Thymus (tissue), 11 donors: ENCODE measurements at regions not wholly inside any gene's neighbourhood (a gene's known extent, or its start where the extent isn't known, plus 50 kb on each side); places are given as distances from the start of the nearest gene placed in this dataset.

Experiments
- DNase-seq, 9 donors: peaks; one replicate each; pipeline ENCODE4 v3.0.0-alpha.2; 2013; ENCODE audit warnings: low spot score in 9 of 9, low read depth in 6 of 9, missing footprints in 1 of 9
- H3K27ac ChIP-seq, 2 donors: one replicate each; pipeline ENCODE4 v1.5.1; 2013; ENCODE audit warnings: control low read depth in 1 of 2, low read depth in 1 of 2, low read length in 1 of 2, mild to moderate bottlenecking in 1 of 2, moderate library complexity in 1 of 2
- H3K27me3 ChIP-seq, 2 donors: one replicate each; pipeline ENCODE4 v1.5.1; 2013; ENCODE audit warnings: low read length in 1 of 2; ENCODE audit not compliant: control insufficient read depth in 2 of 2, insufficient read depth in 1 of 2
- H3K36me3 ChIP-seq, 2 donors: one replicate each; pipeline ENCODE4 v1.5.1; 2013; ENCODE audit warnings: low read length in 1 of 2, mild to moderate bottlenecking in 1 of 2, moderate library complexity in 1 of 2; ENCODE audit not compliant: control insufficient read depth in 2 of 2, insufficient read depth in 2 of 2
- H3K4me1 ChIP-seq, 2 donors: one replicate each; pipeline ENCODE4 v1.5.1; 2013; ENCODE audit warnings: low read length in 2 of 2; ENCODE audit not compliant: control insufficient read depth in 2 of 2, insufficient read depth in 2 of 2
- H3K4me3 ChIP-seq, 2 donors: one replicate each; pipeline ENCODE4 v1.5.1; 2013; ENCODE audit warnings: low read length in 2 of 2, control low read depth in 1 of 2, mild to moderate bottlenecking in 1 of 2
- H3K9me3 ChIP-seq, 2 donors: one replicate each; pipeline ENCODE4 v1.5.1; 2013; ENCODE audit warnings: low read length in 1 of 2, mild to moderate bottlenecking in 1 of 2; ENCODE audit not compliant: control insufficient read depth in 2 of 2, insufficient read depth in 1 of 2
- WGBS: extraction: QIAGEN DNeasy Blood & Tissue Kit; methylation state at CpG from one replicate; pipeline ENCODE4 v1.1.7; 2013; 5-methylcytosine and 5-hydroxymethylcytosine counted together
- donor health status: healthy.

- no peaks in the 10 kb centered on the region for H3K4me1 ChIP-seq
- no peak overlapping the region for H3K4me3 ChIP-seq
- H3K27me3 ChIP-seq: peaks cover 0 to 5% of the 10 kb centered on the region in 2 donors
- no peak overlapping the region for H3K27ac ChIP-seq
- no peak for DNase-seq
- H3K36me3 ChIP-seq: no peaks in the 10 kb centered on the region
- WGBS: 92% methylated on average over 5 of the region's 5 CpGs
- no peaks in the 10 kb centered on the region for H3K9me3 ChIP-seq
Measured at GRCh38 chr1:208298593-208299269, 54.5 kb upstream of the PLXNA2 start.

- H3K36me3 ChIP-seq: no peaks in the 10 kb centered on the region
- H3K9me3 ChIP-seq: no peaks in the 10 kb centered on the region
- no peak for DNase-seq
- peaks cover 0 to 5% of the 10 kb centered on the region in 2 donors for H3K27me3 ChIP-seq
- no peaks in the 10 kb centered on the region for H3K4me1 ChIP-seq
- WGBS: 94% methylated on average over 7 of the region's 7 CpGs
- no peak overlapping the region for H3K4me3 ChIP-seq
- no peak overlapping the region for H3K27ac ChIP-seq
Measured at GRCh38 chr1:208300084-208300770, 56.0 kb upstream of the PLXNA2 start.

- Histone ChIP-seq H3K36me3 (no peaks in the 10 kb centered on the region), H3K4me1 (no peaks in the 10 kb centered on the region), H3K27me3 (peaks cover 0 to 5% of the 10 kb centered on the region in 2 donors), H3K9me3 (no peaks in the 10 kb centered on the region), H3K4me3 (no peak overlapping the region), H3K27ac (no peak overlapping the region)
- no peak for DNase-seq
- WGBS: 96% methylated on average over 4 of the region's 4 CpGs
Measured at GRCh38 chr1:208302699-208303238, 58.6 kb upstream of the PLXNA2 start.

- no peak for DNase-seq
- H3K4me1 ChIP-seq: no peaks in the 10 kb centered on the region
- no peak overlapping the region for H3K27ac ChIP-seq
- no peaks in the 10 kb centered on the region for H3K9me3 ChIP-seq
- 92% methylated on average over 8 of the region's 8 CpGs for WGBS
- no peaks in the 10 kb centered on the region for H3K36me3 ChIP-seq
- H3K27me3 ChIP-seq: peaks cover 0 to 5% of the 10 kb centered on the region in 2 donors
- H3K4me3 ChIP-seq: no peak overlapping the region
Measured at GRCh38 chr1:208303743-208304712, 59.8 kb upstream of the PLXNA2 start.

- H3K27ac ChIP-seq: no peak overlapping the region
- WGBS: 94% methylated on average over 3 of the region's 3 CpGs
- no peaks in the 10 kb centered on the region for H3K27me3 ChIP-seq
- DNase-seq: no peak
- no peaks in the 10 kb centered on the region for H3K9me3 ChIP-seq
- H3K4me3 ChIP-seq: no peak overlapping the region
- no peaks in the 10 kb centered on the region for H3K4me1 ChIP-seq
- H3K36me3 ChIP-seq: no peaks in the 10 kb centered on the region
Measured at GRCh38 chr1:208308221-208308620, 64.0 kb upstream of the PLXNA2 start.

GRCh38 chr1:208309771-208310170, 65.6 kb upstream of the PLXNA2 start:
- Histone ChIP-seq H3K36me3 (no peaks in the 10 kb centered on the region), H3K27ac (no peak overlapping the region), H3K4me3 (no peak overlapping the region), H3K4me1 (no peaks in the 10 kb centered on the region), H3K27me3 (no peaks in the 10 kb centered on the region), H3K9me3 (no peaks in the 10 kb centered on the region)
- DNase-seq: no peak
- WGBS: 88% methylated on average over 7 of the region's 7 CpGs

- no peaks in the 10 kb centered on the region for H3K27me3 ChIP-seq
- H3K9me3 ChIP-seq: no peaks in the 10 kb centered on the region
- H3K4me1 ChIP-seq: no peaks in the 10 kb centered on the region
- H3K27ac ChIP-seq: no peak overlapping the region
- no peak overlapping the region for H3K4me3 ChIP-seq
- H3K36me3 ChIP-seq: no peaks in the 10 kb centered on the region
- DNase-seq: no peak
Measured at GRCh38 chr1:208312706-208313105, 68.5 kb upstream of the PLXNA2 start.

GRCh38 chr1:208314431-208314830, 70.2 kb upstream of the PLXNA2 start:
- Histone ChIP-seq H3K27me3 (no peaks in the 10 kb centered on the region), H3K9me3 (no peaks in the 10 kb centered on the region), H3K4me3 (no peak overlapping the region), H3K27ac (no peak overlapping the region), H3K36me3 (no peaks in the 10 kb centered on the region), H3K4me1 (no peaks in the 10 kb centered on the region)
- WGBS: 98% methylated on average over 2 of the region's 2 CpGs
- no peak for DNase-seq
